ENCODE measurements at regions not wholly inside any gene's neighbourhood (a gene's known extent, or its start where the extent isn't known, plus 50 kb on each side); places are given as distances from the start of the nearest gene placed in this dataset.
A peak's percentile ranks its signal among the peaks of the same experiment; 100 is the strongest.

GRCh38 chr11:33461369-33462125, 204.4 kb downstream of the HIPK3 start:
- Histone ChIP-seq H3K27ac (no peak overlapping the region), H3K4me3 (no peak overlapping the region), H3K4me1 (replicated peaks in 1 of 2) (peaks cover 3 to 30% of the 10 kb centered on the region in 2 donors)
- 62 to 100% (median 83%) methylated on average over 1 to 4 of the region's 4 CpGs; no CpG with 5 or more reads in 2 of the 10 experiments for WGBS, 10 experiments
- ATAC-seq (replicated peaks in 6 of 8) = no peak
- in situ Hi-C loops (cut with MboI; ENCODE audit: low pct_unique_long_range_greater_than_20kb in 2 of 9, low sequenced_read_pairs in 9 of 9, unreplicated experiment in 9 of 9) = no loop called here

GRCh38 chr11:33457948-33458347, 200.8 kb downstream of the HIPK3 start:
- ATAC-seq (replicated peaks in 6 of 8) = no peak
- Histone ChIP-seq H3K4me1 (replicated peaks in 1 of 2) (peaks cover 9 to 65% of the 10 kb centered on the region in 2 donors), H3K27ac (no peak overlapping the region), H3K4me3 (no peak overlapping the region)
- in situ Hi-C loops (cut with MboI; ENCODE audit: low pct_unique_long_range_greater_than_20kb in 2 of 9, low sequenced_read_pairs in 9 of 9, unreplicated experiment in 9 of 9) = no loop called here
- WGBS, 10 experiments = 86 to 93% (median 87%) methylated on average over 1 to 3 of the region's 5 CpGs; no CpG with 5 or more reads in 7 of the 10 experiments

- peak in 5 of 8 experiments; percentile 32 to 81 (median 73) for ATAC-seq (replicated peaks in 6 of 8)
- in situ Hi-C loops (cut with MboI; ENCODE audit: low pct_unique_long_range_greater_than_20kb in 2 of 9, low sequenced_read_pairs in 9 of 9, unreplicated experiment in 9 of 9) = no loop called here
- Histone ChIP-seq H3K4me3 (no peak overlapping the region), H3K27ac (peak overlapping the region in 1 of 2 donors; percentile 33), H3K4me1 (replicated peaks in 1 of 2) (peaks cover 9 to 73% of the 10 kb centered on the region in 2 donors)
- WGBS, 10 experiments = 43 to 100% (median 59%) methylated on average over 1 to 4 of the region's 4 CpGs; no CpG with 5 or more reads in 1 of the 10 experiments
Measured at GRCh38 chr11:33455867-33456463, 198.8 kb downstream of the HIPK3 start.

GRCh38 chr11:33454264-33454663, 197.1 kb downstream of the HIPK3 start:
- peaks cover 9 to 70% of the 10 kb centered on the region in 2 donors for H3K4me1 ChIP-seq (replicated peaks in 1 of 2)
- in situ Hi-C loops (cut with MboI; ENCODE audit: low pct_unique_long_range_greater_than_20kb in 2 of 9, low sequenced_read_pairs in 9 of 9, unreplicated experiment in 9 of 9) = no loop called here
- peak in 5 of 8 experiments; percentile 19 to 60 (median 59) for ATAC-seq (replicated peaks in 6 of 8)
- no peak overlapping the region for H3K4me3 ChIP-seq
- 17 to 100% (median 35%) methylated on average over 1 of the region's 1 CpG; no CpG with 5 or more reads in 4 of the 10 experiments for WGBS, 10 experiments
- no peak overlapping the region for H3K27ac ChIP-seq

- WGBS, 10 experiments = 0 to 100% (median 79%) methylated on average over 1 to 3 of the region's 3 CpGs; no CpG with 5 or more reads in 2 of the 10 experiments
- Histone ChIP-seq H3K27ac (peak overlapping the region in 1 of 2 donors; percentile 32), H3K4me1 (replicated peaks in 1 of 2) (peaks cover 9 to 63% of the 10 kb centered on the region in 2 donors), H3K4me3 (no peak overlapping the region)
- ATAC-seq (replicated peaks in 6 of 8) = peak in 4 of 8 experiments; percentile 32 to 100 (median 74)
- in situ Hi-C loops (cut with MboI; ENCODE audit: low pct_unique_long_range_greater_than_20kb in 2 of 9, low sequenced_read_pairs in 9 of 9, unreplicated experiment in 9 of 9) = no loop called here
Measured at GRCh38 chr11:33452836-33453624, 195.8 kb downstream of the HIPK3 start.

GRCh38 chr11:33451364-33451763, 194.2 kb downstream of the HIPK3 start:
- 0 to 100% (median 84%) methylated on average over 1 to 2 of the region's 2 CpGs; no CpG with 5 or more reads in 2 of the 10 experiments for WGBS, 10 experiments
- in situ Hi-C loops (cut with MboI; ENCODE audit: low pct_unique_long_range_greater_than_20kb in 2 of 9, low sequenced_read_pairs in 9 of 9, unreplicated experiment in 9 of 9) = no loop called here

GRCh38 chr11:33449798-33450197, 192.6 kb downstream of the HIPK3 start:
- peak in 1 of 8 experiments; percentile 36 for ATAC-seq (replicated peaks in 6 of 8)
- peaks cover 2 to 33% of the 10 kb centered on the region in 2 donors for H3K4me1 ChIP-seq (replicated peaks in 1 of 2)
- in situ Hi-C loops (cut with MboI; ENCODE audit: low pct_unique_long_range_greater_than_20kb in 2 of 9, low sequenced_read_pairs in 9 of 9, unreplicated experiment in 9 of 9) = no loop called here
- no peak overlapping the region for H3K4me3 ChIP-seq
- 55 to 92% (median 66%) methylated on average over 2 to 3 of the region's 3 CpGs; no CpG with 5 or more reads in 4 of the 10 experiments for WGBS, 10 experiments
- H3K27ac ChIP-seq = no peak overlapping the region

More at GRCh38 chr11:33451364-33451763, 194.2 kb downstream of the HIPK3 start:
- no peak for ATAC-seq (replicated peaks in 6 of 8)
- no peak overlapping the region for H3K27ac ChIP-seq
- peaks cover 5 to 47% of the 10 kb centered on the region in 2 donors for H3K4me1 ChIP-seq (replicated peaks in 1 of 2)
- no peak overlapping the region for H3K4me3 ChIP-seq

GRCh38 chr11:33448461-33449130, 191.4 kb downstream of the HIPK3 start:
- Histone ChIP-seq H3K4me1 (replicated peaks in 1 of 2) (peaks cover 0 to 29% of the 10 kb centered on the region in 2 donors), H3K27ac (no peak overlapping the region), H3K4me3 (no peak overlapping the region)
- 35 to 100% (median 73%) methylated on average over 1 to 5 of the region's 5 CpGs; no CpG with 5 or more reads in 1 of the 10 experiments for WGBS, 10 experiments
- in situ Hi-C loops (cut with MboI; ENCODE audit: low pct_unique_long_range_greater_than_20kb in 2 of 9, low sequenced_read_pairs in 9 of 9, unreplicated experiment in 9 of 9) = no loop called here
- ATAC-seq (replicated peaks in 6 of 8) = no peak

- no CpG with 5 or more reads among the region's 1 CpG for WGBS, 10 experiments
- ATAC-seq (replicated peaks in 6 of 8) = no peak
- peaks cover 0 to 14% of the 10 kb centered on the region in 2 donors for H3K4me1 ChIP-seq (replicated peaks in 1 of 2)
- H3K27ac ChIP-seq = no peak overlapping the region
- in situ Hi-C loops (cut with MboI; ENCODE audit: low pct_unique_long_range_greater_than_20kb in 2 of 9, low sequenced_read_pairs in 9 of 9, unreplicated experiment in 9 of 9) = no loop called here
- no peak overlapping the region for H3K4me3 ChIP-seq
Measured at GRCh38 chr11:33445761-33446161, 188.6 kb downstream of the HIPK3 start.

- in situ Hi-C loops (cut with MboI; ENCODE audit: low pct_unique_long_range_greater_than_20kb in 2 of 9, low sequenced_read_pairs in 9 of 9, unreplicated experiment in 9 of 9) = no loop called here
- H3K4me3 ChIP-seq = no peak overlapping the region
- H3K4me1 ChIP-seq (replicated peaks in 1 of 2) = peaks cover 0 to 14% of the 10 kb centered on the region in 2 donors
- no peak for ATAC-seq (replicated peaks in 6 of 8)
- 17 to 100% (median 80%) methylated on average over 1 to 4 of the region's 4 CpGs; no CpG with 5 or more reads in 1 of the 10 experiments for WGBS, 10 experiments
- no peak overlapping the region for H3K27ac ChIP-seq
Measured at GRCh38 chr11:33444835-33445594, 187.8 kb downstream of the HIPK3 start.

GRCh38 chr11:33443684-33444083, 186.5 kb downstream of the HIPK3 start:
- Histone ChIP-seq H3K27ac (no peak overlapping the region), H3K4me3 (no peak overlapping the region), H3K4me1 (replicated peaks in 1 of 2) (peaks cover 0 to 13% of the 10 kb centered on the region in 2 donors)
- in situ Hi-C loops (cut with MboI; ENCODE audit: low pct_unique_long_range_greater_than_20kb in 2 of 9, low sequenced_read_pairs in 9 of 9, unreplicated experiment in 9 of 9) = no loop called here
- ATAC-seq (replicated peaks in 6 of 8) = no peak

- in situ Hi-C loops (cut with MboI; ENCODE audit: low pct_unique_long_range_greater_than_20kb in 2 of 9, low sequenced_read_pairs in 9 of 9, unreplicated experiment in 9 of 9) = no loop called here
Measured at GRCh38 chr11:33438301-33438700, 181.1 kb downstream of the HIPK3 start.

More at GRCh38 chr11:33438301-33438700, 181.1 kb downstream of the HIPK3 start:
- Histone ChIP-seq H3K4me3 (no peak overlapping the region), H3K4me1 (replicated peaks in 1 of 2) (no peaks in the 10 kb centered on the region), H3K27ac (no peak overlapping the region)
- 22 to 83% (median 70%) methylated on average over 1 to 6 of the region's 7 CpGs; no CpG with 5 or more reads in 3 of the 10 experiments for WGBS, 10 experiments
- ATAC-seq (replicated peaks in 6 of 8) = no peak
